Parathyroid adenoma (tissue), 2 donors: ENCODE measurements at regions not wholly inside any gene's neighbourhood (a gene's known extent, or its start where the extent isn't known, plus 50 kb on each side); places are given as distances from the start of the nearest gene placed in this dataset.

ENCODE experiments used
- H2AFZ ChIP-seq: fragments of 300-600 bp; sonication (generic); one replicate; pipeline ENCODE4 v1.7.0; 2017; ENCODE audit warnings: antibody characterized with exemption, mild to moderate bottlenecking
- H3K27ac ChIP-seq: fragments of 300-600 bp; sonication (generic); one replicate; pipeline ENCODE4 v1.7.0; 2017
- H3K27me3 ChIP-seq: fragments of 300-600 bp; sonication (generic); one replicate; pipeline ENCODE4 v1.7.0; 2017; ENCODE audit warnings: low read length; ENCODE audit not compliant: control insufficient read depth, insufficient read depth
- H3K36me3 ChIP-seq: fragments of 300-600 bp; sonication (generic); one replicate; pipeline ENCODE4 v1.7.0; 2017; ENCODE audit warnings: low read length; ENCODE audit not compliant: control insufficient read depth, insufficient read depth
- H3K4me1 ChIP-seq: fragments of 300-600 bp; sonication (generic); one replicate; pipeline ENCODE4 v1.7.0; 2017; ENCODE audit warnings: control low read depth
- H3K4me2 ChIP-seq: fragments of 300-600 bp; sonication (generic); one replicate; pipeline ENCODE4 v1.7.0; 2017; ENCODE audit warnings: low read length
- H3K4me3 ChIP-seq: fragments of 300-600 bp; sonication (generic); one replicate; pipeline ENCODE4 v1.7.0; 2017; ENCODE audit warnings: low read depth, low read length
- H3K79me2 ChIP-seq: fragments of 300-600 bp; sonication (generic); one replicate; pipeline ENCODE4 v1.7.0; 2017; ENCODE audit warnings: control low read depth
- H3K9ac ChIP-seq: fragments of 300-600 bp; sonication (generic); one replicate; pipeline ENCODE4 v1.7.0; 2017; ENCODE audit warnings: mild to moderate bottlenecking
- H3K9me3 ChIP-seq: fragments of 300-600 bp; sonication (generic); one replicate; pipeline ENCODE4 v1.7.0; 2017; ENCODE audit warnings: low read length; ENCODE audit not compliant: control insufficient read depth
- TF ChIP-seq, protein P1 (sequence below): fragments of 300-600 bp; sonication (generic); IDR thresholded peaks from one replicate; pipeline ENCODE4 v1.7.0; 2017; ENCODE audit warnings: antibody characterized with exemption, mild to moderate bottlenecking
- donor health status: primary hyperparathyroidism.

- no peak overlapping the region for H3K27ac ChIP-seq
- TF ChIP-seq, protein P1, sequence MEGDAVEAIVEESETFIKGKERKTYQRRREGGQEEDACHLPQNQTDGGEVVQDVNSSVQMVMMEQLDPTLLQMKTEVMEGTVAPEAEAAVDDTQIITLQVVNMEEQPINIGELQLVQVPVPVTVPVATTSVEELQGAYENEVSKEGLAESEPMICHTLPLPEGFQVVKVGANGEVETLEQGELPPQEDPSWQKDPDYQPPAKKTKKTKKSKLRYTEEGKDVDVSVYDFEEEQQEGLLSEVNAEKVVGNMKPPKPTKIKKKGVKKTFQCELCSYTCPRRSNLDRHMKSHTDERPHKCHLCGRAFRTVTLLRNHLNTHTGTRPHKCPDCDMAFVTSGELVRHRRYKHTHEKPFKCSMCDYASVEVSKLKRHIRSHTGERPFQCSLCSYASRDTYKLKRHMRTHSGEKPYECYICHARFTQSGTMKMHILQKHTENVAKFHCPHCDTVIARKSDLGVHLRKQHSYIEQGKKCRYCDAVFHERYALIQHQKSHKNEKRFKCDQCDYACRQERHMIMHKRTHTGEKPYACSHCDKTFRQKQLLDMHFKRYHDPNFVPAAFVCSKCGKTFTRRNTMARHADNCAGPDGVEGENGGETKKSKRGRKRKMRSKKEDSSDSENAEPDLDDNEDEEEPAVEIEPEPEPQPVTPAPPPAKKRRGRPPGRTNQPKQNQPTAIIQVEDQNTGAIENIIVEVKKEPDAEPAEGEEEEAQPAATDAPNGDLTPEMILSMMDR, result no peak
- H3K4me2 ChIP-seq, result no peak overlapping the region
- H3K4me1 ChIP-seq, result no peaks in the 10 kb centered on the region
- no peaks in the 10 kb centered on the region for H3K36me3 ChIP-seq
- H3K79me2 ChIP-seq, result no peaks in the 10 kb centered on the region
- H3K9me3 ChIP-seq, result no peaks in the 10 kb centered on the region
- H3K4me3 ChIP-seq, result no peak overlapping the region
- H2AFZ ChIP-seq, result no peak overlapping the region
- H3K9ac ChIP-seq, result no peak overlapping the region
- no peaks in the 10 kb centered on the region for H3K27me3 ChIP-seq
Observed at GRCh38 chr2:82827426-82827825, 1631.7 kb downstream of the SUCLG1 start.

DNA sequence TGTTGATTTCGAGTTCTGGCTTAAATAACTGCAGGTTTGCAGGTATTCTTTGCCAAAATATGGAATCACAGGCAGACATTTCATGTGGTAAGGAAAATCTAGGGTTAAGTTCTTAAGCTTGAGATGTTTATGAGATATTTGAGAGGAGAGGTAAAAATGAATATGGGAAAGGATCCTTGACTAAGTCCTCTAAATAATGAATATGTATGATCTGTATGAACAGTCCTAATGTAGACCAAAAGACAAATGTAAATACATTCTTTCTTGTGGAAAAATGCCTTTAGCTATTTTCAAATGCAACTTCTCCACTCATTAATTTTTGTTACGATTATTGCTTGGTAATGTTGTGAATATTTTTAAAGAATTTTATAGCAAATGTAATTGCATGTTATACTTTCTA lies 1632.6 kb downstream of the SUCLG1 start:
- no peak overlapping the region for H3K27ac ChIP-seq
- H2AFZ ChIP-seq, result no peak overlapping the region
- TF ChIP-seq, protein P1, result no peak
- no peaks in the 10 kb centered on the region for H3K27me3 ChIP-seq
- no peaks in the 10 kb centered on the region for H3K36me3 ChIP-seq
- no peaks in the 10 kb centered on the region for H3K4me1 ChIP-seq
- H3K4me3 ChIP-seq, result no peak overlapping the region
- no peaks in the 10 kb centered on the region for H3K79me2 ChIP-seq
- no peaks in the 10 kb centered on the region for H3K9me3 ChIP-seq
- H3K9ac ChIP-seq, result no peak overlapping the region
- H3K4me2 ChIP-seq, result no peak overlapping the region

DNA sequence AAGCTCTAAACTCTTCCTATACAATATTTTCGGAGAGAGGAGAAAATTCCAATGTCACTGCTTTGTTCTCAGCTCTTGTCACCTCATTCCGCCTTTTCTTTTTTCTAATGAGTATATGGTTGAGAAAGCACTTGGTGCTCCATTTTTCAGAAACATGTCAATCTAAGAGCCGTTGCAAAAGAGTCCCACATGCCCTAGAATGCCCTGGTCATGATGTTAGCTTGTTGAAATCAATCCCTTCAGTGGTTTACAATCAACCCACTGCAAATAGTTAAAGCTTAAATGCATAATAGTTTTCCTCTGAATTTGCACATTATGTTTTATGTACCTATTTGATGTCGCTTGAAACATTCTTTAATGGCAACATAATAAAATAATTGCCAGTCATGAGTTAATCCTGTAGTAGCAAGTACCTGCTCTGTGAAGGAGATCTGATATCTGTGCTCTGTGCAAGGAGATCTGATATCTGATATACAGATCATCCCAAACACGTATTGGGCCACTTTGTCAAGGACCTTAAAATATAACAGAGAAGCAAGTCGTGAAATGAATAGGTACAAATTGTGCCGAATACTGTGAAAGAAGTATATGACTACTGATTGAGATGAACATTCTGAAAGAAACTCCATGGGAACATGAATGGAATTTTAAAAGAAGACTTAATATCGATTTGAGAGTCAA lies 1633.5 kb downstream of the SUCLG1 start:
- H3K4me3 ChIP-seq, result no peak overlapping the region
- no peaks in the 10 kb centered on the region for H3K9me3 ChIP-seq
- H2AFZ ChIP-seq, result no peak overlapping the region
- no peaks in the 10 kb centered on the region for H3K27me3 ChIP-seq
- no peak overlapping the region for H3K9ac ChIP-seq
- no peaks in the 10 kb centered on the region for H3K79me2 ChIP-seq
- no peak overlapping the region for H3K27ac ChIP-seq
- no peak overlapping the region for H3K4me2 ChIP-seq
- TF ChIP-seq, protein P1, result no peak
- H3K36me3 ChIP-seq, result no peaks in the 10 kb centered on the region
- H3K4me1 ChIP-seq, result no peaks in the 10 kb centered on the region

DNA sequence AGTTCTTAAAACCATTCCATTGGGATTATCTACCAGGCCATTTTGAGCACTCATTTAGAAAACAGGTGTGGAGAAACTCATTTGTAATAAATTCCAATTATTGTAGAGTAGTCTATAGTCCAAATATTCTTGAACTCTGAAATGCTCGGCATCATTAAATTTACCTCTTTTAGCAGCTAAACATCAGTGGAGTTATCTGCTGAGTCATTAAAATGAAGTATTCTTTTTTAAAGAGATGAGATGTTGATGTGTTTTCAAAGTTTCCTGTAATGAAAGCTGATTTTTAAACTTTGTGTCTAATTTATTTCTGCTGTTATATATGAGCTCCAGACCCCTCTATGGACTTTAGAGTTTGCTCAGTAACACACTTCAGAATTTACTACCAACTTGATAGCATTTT lies 1635.2 kb downstream of the SUCLG1 start:
- Histone ChIP-seq H3K36me3 (no peaks in the 10 kb centered on the region), H3K27ac (no peak overlapping the region), H3K9me3 (no peaks in the 10 kb centered on the region), H3K4me1 (no peaks in the 10 kb centered on the region), H3K79me2 (no peaks in the 10 kb centered on the region), H3K27me3 (no peaks in the 10 kb centered on the region), H3K4me2 (no peak overlapping the region), H3K9ac (no peak overlapping the region), H2AFZ (no peak overlapping the region), H3K4me3 (no peak overlapping the region)
- TF ChIP-seq, protein P1, result no peak

DNA sequence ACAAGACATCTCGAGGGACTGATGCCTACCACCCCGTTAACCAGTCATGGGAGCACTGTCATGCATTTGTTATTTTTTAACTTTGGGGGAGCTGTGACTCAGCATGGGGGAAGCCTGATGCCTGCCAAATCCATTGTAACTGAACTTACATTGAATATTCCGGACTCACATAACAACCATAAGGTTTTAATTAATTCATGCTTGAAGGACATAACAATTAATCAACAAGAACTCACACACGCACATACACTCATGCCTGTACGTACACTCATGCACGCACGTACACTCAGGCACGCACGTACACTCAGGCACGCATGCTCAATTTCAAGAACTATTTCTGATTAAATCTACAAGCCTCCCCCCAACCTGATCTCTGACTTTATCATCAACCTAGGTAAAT lies 1639.1 kb downstream of the SUCLG1 start:
- Histone ChIP-seq H3K9me3 (no peaks in the 10 kb centered on the region), H3K79me2 (no peaks in the 10 kb centered on the region)
- TF ChIP-seq, protein P1, result no peak

More for the DNA sequence above, 1639.1 kb downstream of the SUCLG1 start:
- no peak overlapping the region for H3K4me2 ChIP-seq
- no peak overlapping the region for H3K27ac ChIP-seq
- H3K4me3 ChIP-seq, result no peak overlapping the region
- H3K4me1 ChIP-seq, result no peaks in the 10 kb centered on the region
- no peak overlapping the region for H3K9ac ChIP-seq
- no peaks in the 10 kb centered on the region for H3K27me3 ChIP-seq
- H3K36me3 ChIP-seq, result no peaks in the 10 kb centered on the region
- no peak overlapping the region for H2AFZ ChIP-seq
